Omental fat pad (tissue), 3 donors: ENCODE measurements at regions not wholly inside any gene's neighbourhood (a gene's known extent, or its start where the extent isn't known, plus 50 kb on each side); places are given as distances from the start of the nearest gene placed in this dataset.

ENCODE experiments used
- ATAC-seq: fragments of 150-250 bp; one replicate; pipeline ENCODE4 v1.9.1; 2016; ENCODE audit warnings: mild to moderate bottlenecking, moderate library complexity; ENCODE audit not compliant: low FRiP score
- DNase-seq: peaks from one replicate; pipeline ENCODE4 v3.0.0-alpha.2; 2019; ENCODE audit warnings: low spot score
- CTCF ChIP-seq, 3 donors: fragments of 450-650 bp; IDR thresholded peaks; one replicate each; pipeline ENCODE4 v1.5.1; 2016 to 2017; ENCODE audit warnings: antibody characterized with exemption in 3 of 3, mild to moderate bottlenecking in 3 of 3, moderate library complexity in 2 of 3

GRCh38 chr18:47506897-47507296 lies 255.4 kb upstream of the SKOR2 start:
- ATAC-seq (no peak), DNase-seq (no peak)
- TF ChIP-seq CTCF (IDR thresholded peaks at IDR 0.05), result no peak

GRCh38 chr18:47501946-47502345 lies 250.5 kb upstream of the SKOR2 start:
- no peak for TF ChIP-seq CTCF (IDR thresholded peaks at IDR 0.05)
- DNase-seq (no peak), ATAC-seq (no peak)

GRCh38 chr18:47500930-47501329 lies 249.5 kb upstream of the SKOR2 start:
- ATAC-seq (no peak), DNase-seq (no peak)
- no peak for TF ChIP-seq CTCF (IDR thresholded peaks at IDR 0.05)

GRCh38 chr18:47492691-47493090 lies 241.2 kb upstream of the SKOR2 start:
- DNase-seq (no peak), ATAC-seq (no peak)
- TF ChIP-seq CTCF (IDR thresholded peaks at IDR 0.05), result no peak

GRCh38 chr18:47490882-47491281 lies 239.4 kb upstream of the SKOR2 start:
- DNase-seq (no peak), ATAC-seq (no peak)
- no peak for TF ChIP-seq CTCF (IDR thresholded peaks at IDR 0.05)

- no peak for TF ChIP-seq CTCF (IDR thresholded peaks at IDR 0.05)
- DNase-seq, result no peak
- no peak for ATAC-seq
Measured at GRCh38 chr18:47485221-47485797, 233.8 kb upstream of the SKOR2 start.

- ATAC-seq (no peak), DNase-seq (no peak)
- TF ChIP-seq CTCF (IDR thresholded peaks at IDR 0.05), result no peak
Measured at GRCh38 chr18:47484068-47484467, 232.6 kb upstream of the SKOR2 start.
